Prostate gland (tissue), 2 donors: ENCODE measurements at regions not wholly inside any gene's neighbourhood (a gene's known extent, or its start where the extent isn't known, plus 50 kb on each side); places are given as distances from the start of the nearest gene placed in this dataset.

Experiments
- DNase-seq: peaks from one replicate; pipeline ENCODE4 v3.0.0-alpha.2; 2019; ENCODE audit warnings: low spot score
- H3K27ac ChIP-seq, 2 donors: fragments of 200-600 bp; sonication (generic); 2 replicates each; pipeline ENCODE4 v1.5.1; 2017 to 2019
- H3K27me3 ChIP-seq: fragments of 200-600 bp; sonication (generic); replicated peaks from 2 replicates; pipeline ENCODE4 v1.5.1; 2019; ENCODE audit not compliant: insufficient read depth
- H3K36me3 ChIP-seq, 2 donors: fragments of 200-600 bp; sonication (generic); 1 replicate in 1 of 2; 2 replicates in 1 of 2; pipeline versions ENCODE4 v1.5.1 to v1.8.1; 2017 to 2019
- H3K4me1 ChIP-seq: fragments of 200-600 bp; sonication (generic); replicated peaks from 2 replicates; pipeline ENCODE4 v1.5.1; 2019
- H3K4me3 ChIP-seq, 2 donors: fragments of 200-600 bp; sonication (generic); 2 replicates each; pipeline ENCODE4 v1.5.1; 2017 to 2019
- H3K9me3 ChIP-seq: fragments of 200-600 bp; sonication (generic); 2 replicates; pipeline ENCODE4 v1.5.1; 2017
- POLR2A ChIP-seq: fragments of 450-650 bp; IDR thresholded peaks from one replicate; pipeline ENCODE4 v1.6.1; 2016; ENCODE audit warnings: antibody characterized with exemption, mild to moderate bottlenecking
- POLR2AphosphoS5 ChIP-seq: sonication (generic); formaldehyde crosslinking; IDR thresholded peaks from one replicate; pipeline ENCODE4 v1.6.1; 2017; ENCODE audit warnings: antibody characterized with exemption
- WGBS: methylation state at CpG from one replicate; pipeline ENCODE4 v1.1.5; 2018; 5-methylcytosine and 5-hydroxymethylcytosine counted together
- intact Hi-C: fragments of 100-400 bp; cut with DNase I; formaldehyde crosslinking; loops from one replicate; pipeline ENCODE4 v1.14.2; 2022
- TF ChIP-seq, protein P1 (sequence below), 4 experiments: fragments of 200-600 bp in 2 of 4; fragments of 450-650 bp in 2 of 4; sonication (generic) in 2 of 4; IDR thresholded peaks; 1 replicate in 3 of 4; 2 replicates in 1 of 4; pipeline ENCODE4 v1.5.1; 2016 to 2019; ENCODE audit warnings: antibody characterized with exemption in 4 of 4, mild to moderate bottlenecking in 2 of 4, moderate library complexity in 2 of 4

DNA sequence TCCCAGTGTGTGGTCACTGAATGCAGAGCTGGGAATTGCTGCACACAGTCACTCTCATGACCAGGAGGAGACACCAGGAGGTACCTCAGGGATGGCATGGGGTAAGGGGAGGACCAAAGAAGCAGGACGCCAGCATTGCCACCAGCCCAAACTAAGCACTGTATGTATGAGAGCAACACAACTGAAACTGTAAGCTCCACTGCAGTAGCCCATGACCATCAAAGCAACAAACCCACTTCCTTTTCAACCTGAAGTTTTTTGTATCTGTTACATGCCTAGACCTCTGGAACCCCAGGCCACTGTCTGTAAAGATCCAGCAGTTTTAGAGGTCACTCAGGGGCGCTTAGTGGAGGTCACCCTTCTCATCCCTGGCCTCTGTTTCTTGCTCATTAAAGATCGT is 164.3 kb downstream of the SETD4 start:
- H3K27ac ChIP-seq = no peak overlapping the region
- no peak overlapping the region for H3K4me3 ChIP-seq
- no peaks in the 10 kb centered on the region for H3K4me1 ChIP-seq
- intact Hi-C loops = no loop called here
- no peak for DNase-seq
- no peaks in the 10 kb centered on the region for H3K9me3 ChIP-seq
- no peak for TF ChIP-seq POLR2AphosphoS5
- TF ChIP-seq POLR2A = no peak
- TF ChIP-seq, protein P1, sequence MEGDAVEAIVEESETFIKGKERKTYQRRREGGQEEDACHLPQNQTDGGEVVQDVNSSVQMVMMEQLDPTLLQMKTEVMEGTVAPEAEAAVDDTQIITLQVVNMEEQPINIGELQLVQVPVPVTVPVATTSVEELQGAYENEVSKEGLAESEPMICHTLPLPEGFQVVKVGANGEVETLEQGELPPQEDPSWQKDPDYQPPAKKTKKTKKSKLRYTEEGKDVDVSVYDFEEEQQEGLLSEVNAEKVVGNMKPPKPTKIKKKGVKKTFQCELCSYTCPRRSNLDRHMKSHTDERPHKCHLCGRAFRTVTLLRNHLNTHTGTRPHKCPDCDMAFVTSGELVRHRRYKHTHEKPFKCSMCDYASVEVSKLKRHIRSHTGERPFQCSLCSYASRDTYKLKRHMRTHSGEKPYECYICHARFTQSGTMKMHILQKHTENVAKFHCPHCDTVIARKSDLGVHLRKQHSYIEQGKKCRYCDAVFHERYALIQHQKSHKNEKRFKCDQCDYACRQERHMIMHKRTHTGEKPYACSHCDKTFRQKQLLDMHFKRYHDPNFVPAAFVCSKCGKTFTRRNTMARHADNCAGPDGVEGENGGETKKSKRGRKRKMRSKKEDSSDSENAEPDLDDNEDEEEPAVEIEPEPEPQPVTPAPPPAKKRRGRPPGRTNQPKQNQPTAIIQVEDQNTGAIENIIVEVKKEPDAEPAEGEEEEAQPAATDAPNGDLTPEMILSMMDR (IDR thresholded peaks at IDR 0.05) = no peak
- no peaks in the 10 kb centered on the region for H3K36me3 ChIP-seq
- no peaks in the 10 kb centered on the region for H3K27me3 ChIP-seq
- WGBS = 88% methylated on average over 3 of the region's 3 CpGs

GRCh38 chr21:35895598-35895997 is 164.7 kb downstream of the SETD4 start:
- intact Hi-C loops = no loop called here
- TF ChIP-seq POLR2A = no peak
- TF ChIP-seq, protein P1 (IDR thresholded peaks at IDR 0.05) = no peak
- no peak for TF ChIP-seq POLR2AphosphoS5
- no peak for DNase-seq
- no peak overlapping the region for H3K4me3 ChIP-seq
- no peaks in the 10 kb centered on the region for H3K4me1 ChIP-seq
- H3K9me3 ChIP-seq = no peaks in the 10 kb centered on the region
- 96% methylated on average over 2 of the region's 2 CpGs for WGBS
- H3K27ac ChIP-seq = no peak overlapping the region
- no peaks in the 10 kb centered on the region for H3K36me3 ChIP-seq
- H3K27me3 ChIP-seq = no peaks in the 10 kb centered on the region

DNA sequence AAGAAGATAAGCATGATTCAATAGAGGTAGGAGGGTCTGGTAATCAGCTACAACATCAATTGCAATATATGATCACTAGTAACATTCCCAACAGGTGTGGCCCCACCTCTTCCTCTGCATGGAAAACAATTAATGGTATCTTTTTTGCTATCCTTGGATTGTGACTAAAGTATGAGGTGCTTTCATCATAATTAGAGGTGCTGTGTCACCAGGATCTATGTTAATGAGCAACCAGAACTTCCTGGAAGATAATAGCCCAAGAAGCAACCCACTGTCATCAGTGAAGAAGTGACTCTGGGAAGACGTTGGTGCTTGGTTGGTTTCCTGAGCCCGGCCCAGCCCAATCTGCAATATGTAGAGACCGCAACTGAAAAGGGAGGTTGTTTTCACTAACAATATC is 167.2 kb downstream of the SETD4 start:
- no peak overlapping the region for H3K27ac ChIP-seq

DNA sequence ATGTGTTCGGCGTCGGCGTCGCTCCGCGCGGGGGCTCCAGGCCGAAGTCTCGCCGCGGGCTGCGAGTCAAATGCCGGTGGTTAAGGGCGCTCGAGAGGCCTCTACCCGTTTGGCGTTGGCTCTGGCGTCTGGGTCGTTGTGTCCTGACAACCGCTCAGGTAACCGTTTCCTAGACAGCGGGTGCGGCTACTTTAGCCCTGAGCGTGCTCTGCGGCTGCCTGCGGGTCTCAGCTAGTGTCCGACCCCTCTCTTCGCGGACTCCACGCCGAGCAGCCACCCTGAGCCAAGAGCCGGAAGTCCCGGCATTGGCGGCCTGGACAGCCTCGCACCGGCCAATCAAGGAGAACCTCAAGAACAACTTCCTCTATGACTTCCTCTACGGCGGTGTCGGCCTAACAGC is 173.4 kb downstream of the SETD4 start:
- intact Hi-C loops = no loop called here
- Histone ChIP-seq H3K27me3 (no peaks in the 10 kb centered on the region), H3K36me3 (no peaks in the 10 kb centered on the region), H3K4me1 (no peaks in the 10 kb centered on the region), H3K4me3 (no peak overlapping the region), H3K9me3 (no peaks in the 10 kb centered on the region), H3K27ac (no peak overlapping the region)
- DNase-seq = no peak
- WGBS = 96% methylated on average over 40 of the region's 40 CpGs
- TF ChIP-seq, protein P1 (IDR thresholded peaks at IDR 0.05) = no peak
- no peak for TF ChIP-seq POLR2AphosphoS5

More for the DNA sequence above, 167.2 kb downstream of the SETD4 start:
- intact Hi-C loops = no loop called here
- TF ChIP-seq, protein P1 (IDR thresholded peaks at IDR 0.05) = no peak
- no peak for TF ChIP-seq POLR2AphosphoS5
- no peak for TF ChIP-seq POLR2A
- H3K27me3 ChIP-seq = no peaks in the 10 kb centered on the region
- no peaks in the 10 kb centered on the region for H3K9me3 ChIP-seq
- no peak overlapping the region for H3K4me3 ChIP-seq
- H3K4me1 ChIP-seq = no peaks in the 10 kb centered on the region
- 92% methylated on average over 3 of the region's 3 CpGs for WGBS
- H3K36me3 ChIP-seq = no peaks in the 10 kb centered on the region
- DNase-seq = no peak

GRCh38 chr21:35885942-35886541 is 174.3 kb downstream of the SETD4 start:
- Histone ChIP-seq H3K27ac (no peak overlapping the region), H3K9me3 (no peaks in the 10 kb centered on the region), H3K4me3 (no peak overlapping the region), H3K36me3 (no peaks in the 10 kb centered on the region), H3K4me1 (no peaks in the 10 kb centered on the region), H3K27me3 (no peaks in the 10 kb centered on the region)
- WGBS = 93% methylated on average over 7 of the region's 7 CpGs
- DNase-seq = no peak
- intact Hi-C loops = no loop called here
- TF ChIP-seq POLR2A (no peak), POLR2AphosphoS5 (no peak)
- TF ChIP-seq, protein P1 (IDR thresholded peaks at IDR 0.05) = no peak
